PC-3 (cell line): ENCODE measurements at regions not wholly inside any gene's neighbourhood (a gene's known extent, or its start where the extent isn't known, plus 50 kb on each side); places are given as distances from the start of the nearest gene placed in this dataset.

Experiments
- EZH2 ChIP-seq: fragments of 300-600 bp; sonication (generic); IDR thresholded peaks from one replicate; pipeline ENCODE4 v1.6.1; 2017; ENCODE audit warnings: antibody characterized with exemption, mild to moderate bottlenecking, low read length; ENCODE audit not compliant: unreplicated experiment
- EZH2phosphoT487 ChIP-seq: fragments of 300-600 bp; sonication (generic); IDR thresholded peaks from 2 replicates; pipeline ENCODE4 v1.6.1; 2018; ENCODE audit warnings: mild to moderate bottlenecking, antibody characterized with exemption, low read length, borderline replicate concordance
- TF ChIP-seq, protein P1 (sequence below): fragments of 300-600 bp; sonication (generic); conservative IDR thresholded peaks from 2 replicates; pipeline ENCODE4 v1.5.1; 2017; ENCODE audit warnings: antibody characterized with exemption, low read depth, mild to moderate bottlenecking, low read length

DNA sequence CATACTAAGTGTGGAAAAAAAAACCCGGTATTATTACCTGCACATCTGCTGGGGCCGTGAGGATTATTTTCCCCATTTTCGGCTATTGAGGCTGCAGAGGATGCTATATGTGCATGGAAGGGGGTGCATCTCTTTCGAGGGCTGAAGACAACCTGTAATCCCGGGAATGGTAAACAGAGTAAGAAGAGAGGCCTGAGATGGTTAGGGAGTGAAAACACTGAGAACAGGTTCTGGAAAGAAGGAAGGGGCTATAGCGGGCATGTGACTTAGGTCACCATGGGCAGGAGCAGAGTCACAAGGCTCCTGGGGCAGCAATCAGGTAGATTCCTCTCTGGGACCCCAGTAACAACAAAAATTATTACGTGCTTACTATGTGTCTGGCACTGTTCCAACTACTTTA is 299.1 kb downstream of the RRAGC start:
- TF ChIP-seq, protein P1, sequence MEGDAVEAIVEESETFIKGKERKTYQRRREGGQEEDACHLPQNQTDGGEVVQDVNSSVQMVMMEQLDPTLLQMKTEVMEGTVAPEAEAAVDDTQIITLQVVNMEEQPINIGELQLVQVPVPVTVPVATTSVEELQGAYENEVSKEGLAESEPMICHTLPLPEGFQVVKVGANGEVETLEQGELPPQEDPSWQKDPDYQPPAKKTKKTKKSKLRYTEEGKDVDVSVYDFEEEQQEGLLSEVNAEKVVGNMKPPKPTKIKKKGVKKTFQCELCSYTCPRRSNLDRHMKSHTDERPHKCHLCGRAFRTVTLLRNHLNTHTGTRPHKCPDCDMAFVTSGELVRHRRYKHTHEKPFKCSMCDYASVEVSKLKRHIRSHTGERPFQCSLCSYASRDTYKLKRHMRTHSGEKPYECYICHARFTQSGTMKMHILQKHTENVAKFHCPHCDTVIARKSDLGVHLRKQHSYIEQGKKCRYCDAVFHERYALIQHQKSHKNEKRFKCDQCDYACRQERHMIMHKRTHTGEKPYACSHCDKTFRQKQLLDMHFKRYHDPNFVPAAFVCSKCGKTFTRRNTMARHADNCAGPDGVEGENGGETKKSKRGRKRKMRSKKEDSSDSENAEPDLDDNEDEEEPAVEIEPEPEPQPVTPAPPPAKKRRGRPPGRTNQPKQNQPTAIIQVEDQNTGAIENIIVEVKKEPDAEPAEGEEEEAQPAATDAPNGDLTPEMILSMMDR: no peak
- TF ChIP-seq EZH2phosphoT487: no peak
- no peak for TF ChIP-seq EZH2
